ENCODE measurements at regions not wholly inside any gene's neighbourhood (a gene's known extent, or its start where the extent isn't known, plus 50 kb on each side); places are given as distances from the start of the nearest gene placed in this dataset.

GRCh38 chr9:135306699-135307098 lies 172.9 kb upstream of the PPP1R26 start:
- TF ChIP-seq POLR2AphosphoS5 (IDR thresholded peaks at IDR 0.05; ENCODE audit: low read depth, low read length), result no peak
- no peak for TF ChIP-seq POLR2A (IDR thresholded peaks at IDR 0.05; ENCODE audit: low read depth, low read length)
- TF ChIP-seq TAF1 (IDR thresholded peaks at IDR 0.05; ENCODE audit: borderline replicate concordance, low read depth, low read length), result no peak

All from GM12892 (cell line).